Activated CD4-positive, CD25-positive, alpha-beta regulatory T cell (primary cell): ENCODE measurements at regions not wholly inside any gene's neighbourhood (a gene's known extent, or its start where the extent isn't known, plus 50 kb on each side); places are given as distances from the start of the nearest gene placed in this dataset.
"Not testable (repeated sequence)": the region's sequence is repeated elsewhere in the genome, so short reads cannot be mapped to it uniquely, and the experiment has no call there.

Source experiments
- DNase-seq, 4 experiments: peaks; one replicate each; lab custom pipeline; 2025; lab: John Stamatoyannopoulos, UW

- no peak for DNase-seq
These were observed 903.2 kb downstream of the MCTP2 start for GRCh38 chr15:95134431-95135110.

- no peak for DNase-seq
These were observed 907.4 kb downstream of the MCTP2 start for GRCh38 chr15:95138604-95139270.

GRCh38 chr15:95141486-95141885 is 910.1 kb downstream of the MCTP2 start:
- DNase-seq, result no peak

GRCh38 chr15:95142531-95142930 is 911.2 kb downstream of the MCTP2 start:
- DNase-seq, result no peak

DNA sequence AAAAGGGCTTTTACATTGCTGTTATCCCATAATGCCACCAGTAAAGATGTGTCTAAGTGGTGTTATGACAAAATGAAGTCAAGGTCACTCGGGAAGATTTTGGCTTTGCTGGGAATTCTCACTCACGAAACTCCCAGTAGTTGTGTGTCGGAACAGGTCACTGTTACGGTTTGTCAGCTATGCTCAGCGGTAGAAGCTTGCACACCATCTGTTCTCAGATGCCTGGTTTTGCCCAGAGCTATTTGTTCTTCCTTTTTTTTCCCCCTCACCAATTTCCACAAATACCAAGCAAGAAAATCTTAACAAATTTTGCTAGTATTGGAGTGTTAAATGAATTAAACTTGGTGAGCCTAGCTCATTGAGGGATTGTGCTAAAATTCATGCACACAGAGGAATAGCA is 915.1 kb downstream of the MCTP2 start:
- no peak for DNase-seq

- DNase-seq, result no peak
These were observed 916.8 kb downstream of the MCTP2 start for GRCh38 chr15:95148183-95148582.

DNA sequence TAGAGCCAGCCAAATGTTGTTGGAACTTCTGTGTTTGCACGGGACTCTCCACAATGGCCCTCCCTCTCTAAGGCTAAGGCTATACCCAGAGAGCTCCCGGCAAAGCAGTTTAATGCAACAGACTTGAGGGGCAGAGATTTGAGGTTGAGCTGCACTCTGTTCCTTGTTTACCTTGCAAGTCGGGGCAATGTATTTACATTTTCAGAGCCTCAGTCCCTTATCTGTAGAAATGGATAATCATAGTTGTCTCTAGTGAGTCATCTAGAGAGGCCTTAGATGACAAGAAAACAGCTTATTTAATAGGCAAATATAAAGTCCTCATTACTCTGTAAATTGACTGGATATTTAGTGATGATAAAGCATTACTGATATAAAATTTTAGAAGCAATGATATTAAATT is 917.7 kb downstream of the MCTP2 start:
- no peak for DNase-seq

DNA sequence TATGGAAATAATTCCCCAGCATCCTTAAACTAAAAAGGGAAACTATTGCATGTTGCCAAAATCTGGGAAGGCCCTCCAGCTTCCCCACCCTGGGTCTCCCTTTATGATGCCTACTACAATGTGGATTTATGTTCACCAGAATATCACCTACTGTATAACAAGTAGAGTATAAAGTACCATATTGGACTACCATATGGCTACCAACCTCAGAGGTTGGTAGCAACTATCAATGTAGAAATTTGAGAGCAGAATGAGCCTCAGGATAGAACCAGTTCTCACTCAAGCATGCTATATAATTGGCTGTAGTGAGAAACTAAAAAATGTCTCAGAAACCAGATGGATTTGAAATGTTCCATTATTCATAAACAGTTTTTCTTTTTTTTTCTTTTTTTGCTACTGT is 918.4 kb downstream of the MCTP2 start:
- no peak for DNase-seq

- no peak for DNase-seq
These were observed 919.1 kb downstream of the MCTP2 start for GRCh38 chr15:95150466-95150865.

DNA sequence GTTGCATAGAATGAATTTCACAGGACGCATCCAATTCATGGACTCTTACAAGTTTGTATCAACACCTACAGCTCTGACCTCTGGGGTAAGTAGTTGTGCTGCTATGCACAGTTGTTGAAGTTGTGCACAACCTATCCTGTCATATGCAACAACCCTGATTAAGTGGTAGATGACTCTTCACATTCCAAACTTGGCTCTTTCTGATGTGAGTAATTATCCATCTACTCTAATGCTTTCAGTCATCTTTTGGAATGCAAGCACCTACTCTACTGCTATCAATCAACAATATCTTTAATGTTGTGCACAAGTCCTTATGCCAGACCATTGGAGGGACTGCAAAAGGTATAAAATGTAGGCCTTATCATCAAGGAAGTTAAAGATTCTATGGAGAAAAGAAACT is 921.4 kb downstream of the MCTP2 start:
- no peak for DNase-seq

DNA sequence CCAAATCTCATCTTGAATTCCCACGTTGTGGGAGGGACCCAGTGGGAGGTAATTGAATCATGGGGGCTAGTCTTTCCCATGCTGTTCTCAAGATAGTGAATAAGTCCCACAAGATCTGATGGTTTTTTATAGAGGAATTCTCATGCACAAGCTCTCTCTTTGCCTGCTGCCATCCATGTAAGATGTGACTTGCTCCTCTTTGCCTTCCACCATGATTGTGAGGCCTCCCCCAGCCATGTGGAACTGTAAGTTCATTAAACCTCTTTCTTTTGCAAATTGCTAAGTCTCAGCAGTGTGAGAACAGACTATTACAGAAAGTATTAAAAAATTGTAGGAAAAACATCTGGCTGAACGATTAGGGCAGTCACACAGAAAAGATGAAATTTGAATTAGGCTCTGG is 921.8 kb downstream of the MCTP2 start:
- DNase-seq, result not testable (repeated sequence)

DNA sequence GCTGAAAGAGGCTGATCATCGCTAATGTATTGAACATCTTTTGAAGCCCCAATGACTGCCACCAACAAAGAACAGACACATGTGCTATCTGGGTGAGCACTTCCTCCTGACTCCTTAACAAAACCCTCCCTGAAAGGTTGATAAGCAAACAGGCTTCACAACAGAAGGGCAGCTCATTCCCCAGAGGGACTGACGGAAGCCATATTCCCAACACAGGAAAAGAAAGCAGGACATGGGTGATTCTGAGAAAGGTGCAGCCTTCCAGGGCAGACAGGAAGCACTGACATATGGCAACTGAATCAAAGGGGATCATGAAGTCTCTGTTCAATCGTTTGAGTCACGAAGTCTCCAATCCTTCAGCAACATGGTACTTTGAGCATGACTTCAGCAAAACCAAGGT is 929.0 kb downstream of the MCTP2 start:
- no peak for DNase-seq

- DNase-seq, result no peak
These were observed 930.7 kb downstream of the MCTP2 start for GRCh38 chr15:95162069-95162468.

DNA sequence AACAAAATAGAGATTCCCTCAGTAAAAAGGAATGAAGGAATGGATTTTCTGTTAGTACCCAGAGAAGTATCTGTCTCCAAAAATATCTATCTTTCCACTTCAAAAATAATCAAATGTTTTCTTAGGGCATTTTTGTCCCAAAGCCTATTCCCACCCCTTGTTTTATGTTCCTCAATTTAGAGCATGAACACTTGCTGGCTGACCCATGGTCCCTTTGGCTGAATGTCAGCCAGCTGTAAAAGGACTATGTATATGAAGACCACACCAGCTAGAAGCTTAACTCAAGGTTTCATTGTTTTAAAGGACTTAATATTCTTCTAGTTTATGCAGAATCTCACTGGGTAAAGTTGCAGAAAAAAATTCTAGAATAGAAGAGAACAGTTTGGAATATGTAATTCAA is 931.2 kb downstream of the MCTP2 start:
- no peak for DNase-seq

- no peak for DNase-seq
These were observed 931.7 kb downstream of the MCTP2 start for GRCh38 chr15:95162967-95163531.

DNA sequence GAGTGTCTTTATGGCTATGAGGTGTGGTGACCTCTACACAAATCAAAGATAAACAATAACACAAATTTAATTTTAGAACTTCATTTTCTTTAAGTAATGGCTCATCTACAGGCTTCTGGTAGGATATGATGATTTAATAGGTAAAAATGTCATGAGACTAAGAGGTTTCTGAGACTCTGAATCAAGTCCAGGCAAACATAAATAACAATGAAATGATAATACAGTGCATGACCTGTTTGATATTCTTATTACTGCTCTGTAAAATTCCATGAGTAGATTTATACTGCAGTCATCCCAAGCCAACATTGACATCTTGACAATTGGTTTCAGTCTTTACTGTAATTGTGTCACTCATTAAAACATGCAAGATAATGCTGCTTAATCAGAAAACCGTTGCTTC is 936.8 kb downstream of the MCTP2 start:
- no peak for DNase-seq

- DNase-seq, result no peak
These were observed 937.6 kb downstream of the MCTP2 start for GRCh38 chr15:95168951-95169431.

DNA sequence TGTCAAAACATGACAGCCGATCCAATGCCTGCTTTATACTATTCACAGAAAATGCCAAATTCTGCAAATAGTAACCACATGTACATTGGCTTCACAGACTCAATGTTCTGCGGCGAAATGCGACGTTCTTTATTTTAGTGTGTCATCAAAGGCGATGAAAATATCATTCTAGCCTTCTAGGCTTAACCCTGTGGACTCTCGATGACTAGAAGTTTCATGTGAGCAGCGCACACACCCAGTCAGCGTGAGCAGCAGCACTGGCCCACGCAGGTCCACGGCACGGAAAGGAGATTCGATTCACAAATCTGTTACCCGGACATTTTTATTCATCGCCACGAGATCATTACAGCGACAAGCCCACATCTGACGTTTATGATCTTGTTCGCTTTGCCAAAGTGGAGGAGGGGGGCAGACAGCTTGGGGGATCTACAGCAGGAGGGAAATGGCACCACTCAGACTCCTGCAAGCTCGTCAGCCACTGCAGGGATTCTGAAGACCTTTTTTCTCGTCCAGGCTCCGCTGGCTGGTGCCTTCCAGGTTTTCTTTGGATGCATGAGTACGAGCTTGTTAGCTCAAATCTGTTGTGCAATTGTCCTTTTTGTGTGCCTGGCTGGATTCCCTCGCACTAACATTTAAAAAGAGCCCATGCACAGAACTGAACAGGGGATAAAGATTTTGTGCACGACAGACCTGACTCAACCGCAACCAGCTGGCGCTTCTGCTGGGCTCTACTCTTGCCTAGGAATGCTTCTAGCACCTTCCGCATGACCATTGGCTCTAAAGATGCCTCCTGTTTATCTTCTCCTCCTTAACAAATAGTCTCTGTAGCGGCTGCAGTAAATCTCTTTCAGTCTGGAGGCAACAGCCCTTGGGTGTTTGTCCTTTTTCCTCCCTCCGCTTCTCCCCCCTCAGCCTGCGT is 938.4 kb downstream of the MCTP2 start:
- DNase-seq, result no peak

GRCh38 chr15:95170561-95171380 is 939.4 kb downstream of the MCTP2 start:
- DNase-seq, result no peak

DNA sequence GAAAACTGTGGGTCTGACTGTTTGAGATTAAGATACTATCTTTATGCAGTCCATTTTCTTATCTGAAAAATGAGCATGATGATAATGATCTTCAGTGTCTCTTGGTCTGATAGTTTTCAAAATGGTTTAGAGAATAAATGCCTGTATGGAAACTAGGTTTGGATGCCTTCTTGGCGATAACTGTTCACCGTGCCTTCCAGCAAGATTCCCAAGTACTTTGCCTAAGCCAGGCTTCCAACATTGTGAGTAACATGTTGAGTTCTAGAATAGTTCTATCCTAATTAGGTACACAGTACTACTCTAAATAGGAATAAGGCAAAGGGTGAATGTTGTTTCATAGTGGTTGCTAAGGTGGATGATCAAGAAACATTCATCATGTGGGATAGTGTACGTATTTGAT is 940.2 kb downstream of the MCTP2 start:
- no peak for DNase-seq
